Glutamatergic neuron (in vitro differentiated cells): ENCODE measurements at regions not wholly inside any gene's neighbourhood (a gene's known extent, or its start where the extent isn't known, plus 50 kb on each side); places are given as distances from the start of the nearest gene placed in this dataset.

Experiments used
- DNase-seq: peaks from one replicate; pipeline ENCODE4 v3.0.0; 2022
- H3K27ac Mint-ChIP-seq: one replicate; pipeline ENCODE4 v1.8.0; 2020; ENCODE audit warnings: mild to moderate bottlenecking, mixed read lengths, inconsistent platforms; ENCODE audit not compliant: unreplicated experiment
- H3K27me3 Mint-ChIP-seq: one replicate; pipeline ENCODE4 v1.8.0; 2020; ENCODE audit warnings: mild to moderate bottlenecking, moderate library complexity, mixed read lengths, inconsistent platforms; ENCODE audit not compliant: unreplicated experiment
- H3K36me3 Mint-ChIP-seq: one replicate; pipeline ENCODE4 v1.8.0; 2020; ENCODE audit warnings: mild to moderate bottlenecking, mixed read lengths, inconsistent platforms; ENCODE audit not compliant: unreplicated experiment
- H3K4me1 Mint-ChIP-seq: one replicate; pipeline ENCODE4 v1.8.0; 2020; ENCODE audit warnings: mild to moderate bottlenecking, low read depth, mixed read lengths, inconsistent platforms; ENCODE audit not compliant: unreplicated experiment
- H3K4me3 Mint-ChIP-seq: one replicate; pipeline ENCODE4 v1.8.0; 2020; ENCODE audit warnings: mild to moderate bottlenecking, mixed read lengths, inconsistent platforms; ENCODE audit not compliant: unreplicated experiment
- H3K9me3 Mint-ChIP-seq: one replicate; pipeline ENCODE4 v1.8.0; 2020; ENCODE audit warnings: mild to moderate bottlenecking, moderate library complexity, mixed read lengths, inconsistent platforms; ENCODE audit not compliant: unreplicated experiment
- TF ChIP-seq, protein P1 (sequence below): fragments of 200-600 bp; sonication (generic); IDR thresholded peaks from one replicate; pipeline ENCODE4 v1.5.0; 2021; ENCODE audit not compliant: partially characterized antibody, unreplicated experiment

DNA sequence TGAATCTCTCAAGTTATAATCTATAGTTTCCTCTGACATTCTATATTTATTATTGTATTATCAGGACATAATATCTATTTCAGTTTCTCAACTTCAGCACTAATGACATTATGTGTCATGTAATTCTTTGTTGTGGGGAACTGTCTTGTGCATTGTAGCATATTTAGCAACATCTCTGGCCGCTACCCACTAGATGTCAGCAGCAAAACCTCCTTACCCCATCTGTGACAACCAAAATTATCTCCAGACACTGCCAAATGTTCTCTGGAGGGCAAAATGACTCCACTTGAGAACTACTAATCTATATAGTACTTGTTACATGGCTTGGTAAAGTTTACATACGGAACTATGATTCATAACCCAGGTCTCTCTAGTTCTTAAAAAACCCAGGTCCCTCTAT, 110.2 kb downstream of the RASSF9 start:
- Mint-ChIP-seq H3K4me1 (no peaks in the 10 kb centered on the region), H3K9me3 (no peaks in the 10 kb centered on the region), H3K4me3 (no peak overlapping the region), H3K27me3 (no peaks in the 10 kb centered on the region), H3K36me3 (no peaks in the 10 kb centered on the region), H3K27ac (no peak overlapping the region)
- TF ChIP-seq, protein P1, sequence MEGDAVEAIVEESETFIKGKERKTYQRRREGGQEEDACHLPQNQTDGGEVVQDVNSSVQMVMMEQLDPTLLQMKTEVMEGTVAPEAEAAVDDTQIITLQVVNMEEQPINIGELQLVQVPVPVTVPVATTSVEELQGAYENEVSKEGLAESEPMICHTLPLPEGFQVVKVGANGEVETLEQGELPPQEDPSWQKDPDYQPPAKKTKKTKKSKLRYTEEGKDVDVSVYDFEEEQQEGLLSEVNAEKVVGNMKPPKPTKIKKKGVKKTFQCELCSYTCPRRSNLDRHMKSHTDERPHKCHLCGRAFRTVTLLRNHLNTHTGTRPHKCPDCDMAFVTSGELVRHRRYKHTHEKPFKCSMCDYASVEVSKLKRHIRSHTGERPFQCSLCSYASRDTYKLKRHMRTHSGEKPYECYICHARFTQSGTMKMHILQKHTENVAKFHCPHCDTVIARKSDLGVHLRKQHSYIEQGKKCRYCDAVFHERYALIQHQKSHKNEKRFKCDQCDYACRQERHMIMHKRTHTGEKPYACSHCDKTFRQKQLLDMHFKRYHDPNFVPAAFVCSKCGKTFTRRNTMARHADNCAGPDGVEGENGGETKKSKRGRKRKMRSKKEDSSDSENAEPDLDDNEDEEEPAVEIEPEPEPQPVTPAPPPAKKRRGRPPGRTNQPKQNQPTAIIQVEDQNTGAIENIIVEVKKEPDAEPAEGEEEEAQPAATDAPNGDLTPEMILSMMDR = no peak
- no peak for DNase-seq

DNA sequence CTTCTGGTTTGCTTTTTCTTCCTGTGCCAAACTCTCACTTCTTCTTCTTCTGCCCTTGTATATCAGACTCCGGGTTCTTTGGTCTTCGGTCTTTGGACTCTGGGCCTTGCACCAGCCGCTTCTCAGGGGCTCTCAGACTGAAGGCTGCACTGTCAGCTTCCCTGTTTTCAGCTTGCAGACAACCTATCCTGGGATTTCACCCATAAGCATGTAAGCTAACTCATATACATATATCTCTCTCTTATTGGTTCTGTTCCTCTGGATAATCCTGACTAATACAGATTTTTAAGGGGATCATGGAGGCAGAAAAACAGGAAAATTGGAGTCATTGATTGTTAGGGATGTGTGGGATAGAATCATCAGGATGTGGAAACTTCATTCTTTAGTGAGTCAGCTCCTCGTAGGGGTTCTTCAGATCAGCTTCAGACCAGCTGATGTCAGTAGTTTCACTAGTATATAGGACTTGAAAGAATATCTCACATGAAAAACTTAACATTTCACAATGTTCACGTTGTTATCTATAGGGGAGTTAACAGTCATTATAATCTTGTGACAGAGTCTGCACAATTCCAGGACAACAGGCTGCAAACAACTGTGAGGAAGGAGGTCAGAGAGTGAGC, 102.9 kb downstream of the RASSF9 start:
- Mint-ChIP-seq H3K4me1 (no peaks in the 10 kb centered on the region), H3K27ac (no peak overlapping the region), H3K27me3 (no peaks in the 10 kb centered on the region), H3K4me3 (no peak overlapping the region), H3K9me3 (no peaks in the 10 kb centered on the region), H3K36me3 (no peaks in the 10 kb centered on the region)
- TF ChIP-seq, protein P1 = no peak
- no peak for DNase-seq

DNA sequence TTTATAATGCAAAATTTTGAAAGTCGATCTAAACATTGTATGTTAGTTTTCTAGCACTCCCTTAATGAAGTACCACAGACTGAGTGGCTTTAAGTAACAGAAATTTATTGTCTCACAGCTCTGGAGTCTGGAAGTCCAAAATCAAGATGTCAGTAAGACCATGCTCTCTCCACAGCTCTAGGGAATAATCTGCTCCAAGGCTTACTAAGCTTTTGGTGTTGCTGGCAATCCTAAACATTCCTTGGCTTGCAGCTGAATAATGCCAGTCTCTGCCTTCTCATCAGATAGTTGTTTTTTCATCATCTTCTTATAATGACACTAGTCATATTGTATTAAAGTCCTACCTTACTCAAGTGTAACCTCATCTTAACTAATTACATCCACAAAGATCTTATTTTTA, 102.2 kb downstream of the RASSF9 start:
- Mint-ChIP-seq H3K36me3 (no peaks in the 10 kb centered on the region), H3K27ac (no peak overlapping the region), H3K27me3 (no peaks in the 10 kb centered on the region), H3K4me3 (no peak overlapping the region), H3K9me3 (no peaks in the 10 kb centered on the region), H3K4me1 (no peaks in the 10 kb centered on the region)
- no peak for DNase-seq
- TF ChIP-seq, protein P1 = no peak

DNA sequence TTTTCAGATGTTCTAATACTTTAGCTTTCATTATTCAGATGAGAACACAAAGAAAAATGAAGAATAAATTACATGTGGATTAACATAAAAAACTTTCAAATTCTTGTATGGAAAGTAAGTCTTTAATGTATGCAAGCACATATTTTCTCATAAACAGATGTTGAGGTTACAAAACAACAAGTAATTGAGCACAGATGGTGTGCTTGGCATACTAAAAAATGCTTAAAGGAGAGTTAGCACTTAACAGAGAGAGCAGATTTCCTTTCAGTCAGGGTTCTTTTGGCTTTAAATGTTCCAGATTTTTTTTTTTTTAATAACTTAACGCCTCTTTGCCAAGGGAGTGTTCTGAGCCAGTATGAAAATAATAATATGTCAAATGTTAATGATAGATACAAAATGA, 96.0 kb downstream of the RASSF9 start:
- H3K4me1 Mint-ChIP-seq = peaks cover 15% of the 10 kb centered on the region
- H3K27ac Mint-ChIP-seq = no peak overlapping the region
- DNase-seq = no peak
- H3K27me3 Mint-ChIP-seq = peaks cover 2% of the 10 kb centered on the region
- TF ChIP-seq, protein P1 = no peak
- no peaks in the 10 kb centered on the region for H3K9me3 Mint-ChIP-seq
- H3K36me3 Mint-ChIP-seq = no peaks in the 10 kb centered on the region
- H3K4me3 Mint-ChIP-seq = no peak overlapping the region

DNA sequence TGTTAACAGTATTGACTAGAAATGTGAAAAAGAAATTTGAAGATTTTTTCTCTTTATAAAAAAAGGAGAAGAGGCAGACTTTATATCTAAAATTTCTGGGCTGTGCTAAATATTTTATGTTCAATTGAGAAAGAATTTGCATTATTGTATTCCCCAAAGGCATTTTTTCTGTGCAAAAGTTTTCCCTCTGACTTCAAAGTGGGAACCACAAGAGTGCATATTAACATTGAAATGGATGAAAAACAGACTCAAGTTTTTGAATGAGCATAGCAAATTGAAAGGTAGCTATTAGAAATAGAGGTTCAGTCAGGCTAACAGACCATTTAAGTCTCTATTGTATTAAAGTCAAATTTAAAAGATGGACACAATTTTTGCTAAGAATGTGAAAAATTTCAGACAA, 95.2 kb downstream of the RASSF9 start:
- Mint-ChIP-seq H3K27ac (no peak overlapping the region), H3K36me3 (no peaks in the 10 kb centered on the region), H3K27me3 (peaks cover 2% of the 10 kb centered on the region), H3K9me3 (no peaks in the 10 kb centered on the region), H3K4me1 (peaks cover 15% of the 10 kb centered on the region), H3K4me3 (no peak overlapping the region)
- TF ChIP-seq, protein P1 = no peak
- no peak for DNase-seq
